GM21529 (cell line): ENCODE measurements at regions not wholly inside any gene's neighbourhood (a gene's known extent, or its start where the extent isn't known, plus 50 kb on each side); places are given as distances from the start of the nearest gene placed in this dataset.
"Not testable (repeated sequence)": the region's sequence is repeated elsewhere in the genome, so short reads cannot be mapped to it uniquely, and the experiment has no call there.

ENCODE experiments used
- ATAC-seq: cut with Tn5 transposase; IDR thresholded peaks from one replicate; pipeline ENCODE4 v1.9.1; 2021; ENCODE audit not compliant: unreplicated experiment

GRCh38 chr5:130386155-130386554 is 481.9 kb downstream of the CHSY3 start:
- no peak for ATAC-seq

- no peak for ATAC-seq
These were observed 481.4 kb downstream of the CHSY3 start for GRCh38 chr5:130385656-130386055.

GRCh38 chr5:130365956-130366355 is 461.7 kb downstream of the CHSY3 start:
- no peak for ATAC-seq

GRCh38 chr5:130350131-130350530 is 445.9 kb downstream of the CHSY3 start:
- ATAC-seq: no peak

- no peak for ATAC-seq
These were observed 433.1 kb downstream of the CHSY3 start for GRCh38 chr5:130337179-130337888.

- ATAC-seq: no peak
These were observed 430.9 kb downstream of the CHSY3 start for GRCh38 chr5:130335117-130335516.

- no peak for ATAC-seq
These were observed 428.8 kb downstream of the CHSY3 start for GRCh38 chr5:130333089-130333488.

- ATAC-seq: no peak
These were observed 427.1 kb downstream of the CHSY3 start for GRCh38 chr5:130331332-130331731.

GRCh38 chr5:130324953-130325671 is 420.8 kb downstream of the CHSY3 start:
- ATAC-seq: no peak

GRCh38 chr5:130323804-130324454 is 419.7 kb downstream of the CHSY3 start:
- peak; percentile 100 for ATAC-seq

- no peak for ATAC-seq
These were observed 417.7 kb downstream of the CHSY3 start for GRCh38 chr5:130321931-130322330.

GRCh38 chr5:130316971-130317680 is 412.9 kb downstream of the CHSY3 start:
- no peak for ATAC-seq

- ATAC-seq: no peak
These were observed 391.0 kb downstream of the CHSY3 start for GRCh38 chr5:130295235-130295634.

- ATAC-seq: not testable (repeated sequence)
These were observed 390.5 kb downstream of the CHSY3 start for GRCh38 chr5:130294798-130295197.

- ATAC-seq: no peak
These were observed 386.0 kb downstream of the CHSY3 start for GRCh38 chr5:130290219-130290618.

- ATAC-seq: no peak
These were observed 385.1 kb downstream of the CHSY3 start for GRCh38 chr5:130289132-130290088.

- ATAC-seq: no peak
These were observed 383.2 kb downstream of the CHSY3 start for GRCh38 chr5:130287438-130287837.

- no peak for ATAC-seq
These were observed 382.7 kb downstream of the CHSY3 start for GRCh38 chr5:130286971-130287370.

- ATAC-seq: no peak
These were observed 377.8 kb downstream of the CHSY3 start for GRCh38 chr5:130282049-130282448.

- no peak for ATAC-seq
These were observed 376.4 kb downstream of the CHSY3 start for GRCh38 chr5:130280528-130281217.
